HG02852 (cell line): ENCODE measurements at regions not wholly inside any gene's neighbourhood (a gene's known extent, or its start where the extent isn't known, plus 50 kb on each side); places are given as distances from the start of the nearest gene placed in this dataset.
"Not testable (repeated sequence)": the region's sequence is repeated elsewhere in the genome, so short reads cannot be mapped to it uniquely, and the experiment has no call there.

Source experiments
- ATAC-seq: cut with Tn5 transposase; IDR thresholded peaks from one replicate; pipeline ENCODE4 v1.9.1; 2021; ENCODE audit warnings: mild to moderate bottlenecking, moderate library complexity; ENCODE audit not compliant: unreplicated experiment

DNA sequence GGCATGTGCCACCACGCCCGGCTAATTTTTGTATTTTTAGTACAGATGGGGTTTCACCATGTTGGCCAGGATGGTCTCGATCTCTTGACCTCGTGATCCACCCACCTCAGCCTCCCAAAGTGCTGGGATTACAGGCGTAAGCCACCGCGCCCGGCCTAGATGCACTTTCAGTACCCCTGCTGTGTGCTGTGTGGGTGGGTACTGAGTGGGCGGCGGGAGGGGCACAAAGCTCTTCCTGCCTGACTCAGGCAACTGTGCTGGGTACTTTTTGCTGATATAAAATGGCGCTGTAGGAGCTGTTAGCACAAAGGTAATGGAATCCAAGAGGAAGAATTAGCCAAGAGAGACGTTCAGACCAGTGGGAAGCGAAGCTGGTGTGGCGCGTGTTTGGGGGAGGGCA is 79.6 kb upstream of the HES1 start:
- ATAC-seq: not testable (repeated sequence)

DNA sequence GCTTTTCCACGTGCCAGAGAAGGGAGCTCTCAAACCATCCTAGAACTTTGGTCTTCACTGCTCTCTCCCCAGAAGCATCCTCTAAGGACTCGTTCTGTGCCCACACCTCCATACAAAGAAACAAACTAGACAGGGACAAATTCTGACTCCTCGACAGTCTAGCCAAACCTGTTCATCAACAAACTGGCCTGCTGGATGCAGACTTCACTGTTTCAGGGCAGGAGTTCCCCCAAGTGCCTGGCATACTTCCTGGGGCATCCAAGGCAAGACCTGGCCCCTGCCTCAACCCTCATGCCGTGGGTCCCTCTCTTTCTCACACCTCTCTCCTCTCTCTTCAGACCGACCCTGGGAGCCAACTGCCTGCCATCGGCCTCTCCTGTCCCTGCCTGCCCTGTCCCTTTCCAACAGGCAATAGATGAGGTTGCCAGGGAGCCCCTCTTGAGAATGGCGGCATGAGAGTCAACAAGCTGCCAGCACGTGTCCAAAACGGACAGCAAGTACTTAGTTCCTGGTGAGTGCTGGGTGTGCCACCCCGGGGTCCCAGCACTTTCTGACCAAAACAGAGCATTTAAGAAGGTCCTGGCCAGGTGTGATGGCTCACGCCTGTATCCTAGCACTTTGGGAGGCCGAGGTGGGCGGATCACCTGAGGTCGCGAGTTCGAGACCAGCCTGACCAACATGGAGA is 79.1 kb upstream of the HES1 start:
- no peak for ATAC-seq

DNA sequence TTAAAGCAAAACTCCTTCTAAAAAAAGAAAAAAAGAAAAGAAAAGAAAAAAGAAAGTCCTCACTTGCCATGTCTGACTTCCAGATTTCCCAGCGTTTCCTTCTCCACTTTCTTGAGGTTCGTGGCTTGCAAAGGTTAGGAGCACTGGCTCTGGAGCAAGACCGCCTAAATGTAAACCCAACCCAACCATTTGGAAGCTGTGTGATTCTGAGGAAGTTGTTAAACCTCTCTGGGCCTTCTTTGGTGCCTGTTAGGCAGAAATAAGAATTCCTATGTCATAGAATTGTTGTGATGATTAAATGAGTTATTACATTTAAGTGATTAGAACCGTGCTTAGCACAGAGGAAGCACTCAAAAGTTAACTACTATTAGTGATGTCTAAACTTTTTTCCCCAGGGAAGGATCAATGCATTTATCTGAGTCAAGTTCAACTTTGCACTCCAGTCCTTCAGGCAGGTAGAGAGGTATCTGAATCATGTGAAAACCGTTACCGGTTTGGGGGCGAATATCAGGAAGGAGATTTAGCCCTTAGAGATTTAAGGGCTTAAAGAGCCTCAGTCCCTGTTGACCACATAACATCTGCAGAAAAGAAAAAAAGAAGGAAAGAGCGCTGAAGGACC is 78.3 kb upstream of the HES1 start:
- ATAC-seq: peak; percentile 16

DNA sequence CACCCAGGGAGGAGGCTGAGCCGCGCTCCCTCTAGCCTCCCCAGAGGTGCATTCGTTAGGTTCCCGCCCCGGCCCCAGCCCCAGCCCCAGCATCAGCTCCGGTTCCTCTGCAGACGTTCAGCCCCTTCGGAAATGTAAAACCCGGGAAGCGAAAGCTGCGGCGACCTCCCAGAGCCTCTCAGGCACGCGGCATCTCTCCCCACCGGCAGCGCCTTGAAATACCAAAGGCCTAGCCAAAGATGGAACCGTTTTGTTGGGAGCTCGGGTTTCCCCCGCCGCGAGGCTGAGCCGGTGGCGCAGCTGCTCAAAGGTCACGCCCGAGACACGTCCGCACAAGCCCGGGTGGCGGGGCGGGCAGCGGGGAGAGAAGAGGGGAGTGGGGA is 77.8 kb upstream of the HES1 start:
- peak; percentile 60 for ATAC-seq

DNA sequence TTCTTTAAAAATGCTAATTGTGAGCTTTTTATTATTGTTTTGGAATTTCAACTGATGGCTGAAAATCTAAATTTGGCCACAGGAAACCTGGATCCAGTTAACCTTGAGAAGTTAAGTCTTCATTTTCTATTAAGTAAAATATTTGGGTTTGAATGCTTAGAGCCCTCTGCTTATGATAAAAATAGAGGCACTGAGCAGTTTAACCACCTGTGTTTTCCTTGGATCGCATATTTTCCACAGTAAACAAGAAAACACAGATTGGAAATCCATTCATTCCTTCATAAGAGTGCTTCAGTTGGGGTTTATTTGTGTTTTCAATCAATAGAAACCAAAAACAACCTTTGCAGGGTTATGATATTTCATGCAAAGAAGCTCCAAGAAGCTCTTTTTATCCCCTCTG is 77.2 kb upstream of the HES1 start:
- ATAC-seq: no peak

DNA sequence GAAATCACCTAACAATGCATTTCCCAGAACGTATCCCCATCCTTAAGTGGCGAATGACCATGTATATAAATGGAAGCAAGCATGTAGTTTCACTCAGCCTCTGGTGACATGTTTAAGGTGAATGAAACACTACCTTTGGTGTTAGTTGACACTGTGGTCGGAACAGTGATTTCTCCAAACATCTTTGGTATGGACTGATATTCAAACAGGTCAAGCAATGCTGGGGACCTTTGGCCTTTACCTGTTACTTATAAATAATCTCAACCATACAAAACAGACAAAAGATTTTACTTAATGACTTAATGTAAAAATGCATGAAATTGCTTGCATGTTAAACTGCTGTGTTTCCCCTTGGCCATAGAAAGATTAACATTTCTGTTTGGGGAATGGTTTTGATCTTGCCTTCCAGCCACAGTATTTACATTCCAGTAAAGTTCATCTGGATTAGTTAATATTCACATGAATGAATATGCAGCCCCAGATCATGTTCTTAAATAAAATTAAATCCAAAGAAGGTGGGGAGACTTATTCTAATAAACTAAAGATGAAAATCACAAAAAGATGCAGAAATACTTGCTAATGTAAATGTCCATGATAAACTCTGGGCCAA is 74.4 kb upstream of the HES1 start:
- no peak for ATAC-seq

DNA sequence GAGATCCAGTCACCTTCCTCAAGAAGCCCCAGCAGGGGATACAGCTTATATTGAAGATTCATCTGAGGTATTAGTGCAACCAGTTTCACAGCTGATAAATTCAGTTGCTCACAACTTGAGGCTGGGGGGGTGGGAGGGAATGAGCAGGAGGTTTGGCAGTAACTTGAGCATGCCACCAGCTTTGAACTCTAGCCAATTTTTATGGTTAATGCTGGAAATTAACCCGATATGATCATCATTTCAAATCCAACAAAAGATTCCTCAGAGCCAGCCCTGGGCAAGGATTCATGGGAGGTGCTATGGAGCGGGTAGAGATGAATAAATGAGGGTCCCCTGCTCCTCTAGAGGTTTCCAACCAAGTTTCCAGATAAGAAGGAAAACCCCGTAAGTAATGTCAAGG is 73.1 kb upstream of the HES1 start:
- no peak for ATAC-seq

DNA sequence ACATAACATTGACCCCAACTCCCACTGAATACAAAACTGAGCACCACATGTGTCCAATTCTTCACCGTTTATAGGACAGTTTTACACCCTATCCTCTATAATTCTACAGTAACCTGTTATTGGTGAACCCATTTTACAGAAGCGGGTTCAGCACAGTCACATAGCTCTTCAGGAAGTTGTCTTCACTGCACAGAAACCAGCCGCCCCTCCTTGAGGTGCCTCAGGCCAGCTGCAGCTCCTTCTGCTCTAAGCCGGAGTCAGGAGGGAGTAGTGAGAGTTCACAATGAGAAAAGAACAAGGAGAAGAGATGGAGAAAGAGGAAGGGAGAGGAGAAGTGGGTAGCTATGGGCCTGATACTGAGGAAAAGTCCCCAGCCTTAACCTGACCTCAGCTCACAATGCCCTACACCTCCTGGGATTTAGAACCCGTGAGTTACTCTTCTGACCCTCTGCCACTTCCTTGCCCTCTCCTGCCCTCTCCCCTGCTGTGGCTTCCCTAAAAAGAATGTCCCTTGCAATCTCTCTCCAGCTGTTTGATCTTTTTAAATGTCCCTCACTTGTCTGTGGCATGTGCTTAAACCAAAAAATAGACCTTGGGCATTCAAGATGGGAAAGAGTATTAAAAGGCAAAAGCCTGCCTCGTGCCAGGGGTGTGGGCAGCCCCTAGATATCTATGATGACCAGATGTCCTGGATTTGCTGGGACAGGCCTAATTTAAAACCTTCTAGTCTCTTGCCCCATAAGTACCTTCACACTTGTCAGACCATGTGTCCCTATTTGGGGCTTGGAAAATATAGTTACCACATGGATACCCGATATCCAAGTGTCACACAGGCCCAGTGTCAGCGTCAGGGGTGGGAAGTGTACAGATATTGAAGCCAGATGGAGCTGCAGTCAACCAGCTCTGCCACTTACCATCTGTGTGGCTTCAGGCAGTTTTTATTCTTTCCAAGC is 71.3 kb upstream of the HES1 start:
- ATAC-seq: no peak

DNA sequence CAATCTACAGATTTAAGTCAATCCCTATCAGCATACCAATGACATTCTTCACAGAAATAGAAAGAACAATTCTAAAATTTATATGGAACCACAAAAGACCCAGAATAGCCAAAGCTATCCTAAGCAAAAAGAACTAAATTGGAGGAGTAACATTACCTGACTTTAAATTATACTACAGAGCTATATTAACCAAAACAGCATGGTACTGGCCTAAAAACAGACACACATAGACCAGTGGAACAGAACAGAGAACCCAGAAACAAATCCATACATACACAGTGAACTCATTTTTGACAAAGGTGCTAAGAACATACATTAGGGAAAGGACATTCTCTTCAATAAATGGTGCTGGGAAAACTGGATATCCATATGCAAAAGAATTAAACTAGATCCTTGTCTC is 68.6 kb upstream of the HES1 start:
- ATAC-seq: not testable (repeated sequence)

DNA sequence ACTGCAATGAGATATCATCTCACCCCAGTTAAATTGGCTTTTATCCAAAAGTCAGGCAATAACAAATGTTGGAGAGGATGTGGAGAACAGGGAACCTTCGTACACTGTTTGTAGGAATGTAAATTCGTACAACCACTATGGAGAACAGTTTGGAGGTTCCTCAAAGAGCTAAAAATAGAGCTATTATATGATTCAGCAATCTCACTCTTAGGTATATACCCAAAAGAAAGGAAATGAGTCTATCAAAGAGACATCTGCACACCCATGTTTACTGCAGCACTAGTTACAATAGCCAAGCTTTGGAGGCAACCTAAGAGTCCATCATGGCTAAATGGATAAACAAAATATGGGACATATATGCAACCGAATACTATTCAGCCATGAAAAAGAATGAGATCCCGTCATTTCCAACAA is 68.0 kb upstream of the HES1 start:
- ATAC-seq: no peak

DNA sequence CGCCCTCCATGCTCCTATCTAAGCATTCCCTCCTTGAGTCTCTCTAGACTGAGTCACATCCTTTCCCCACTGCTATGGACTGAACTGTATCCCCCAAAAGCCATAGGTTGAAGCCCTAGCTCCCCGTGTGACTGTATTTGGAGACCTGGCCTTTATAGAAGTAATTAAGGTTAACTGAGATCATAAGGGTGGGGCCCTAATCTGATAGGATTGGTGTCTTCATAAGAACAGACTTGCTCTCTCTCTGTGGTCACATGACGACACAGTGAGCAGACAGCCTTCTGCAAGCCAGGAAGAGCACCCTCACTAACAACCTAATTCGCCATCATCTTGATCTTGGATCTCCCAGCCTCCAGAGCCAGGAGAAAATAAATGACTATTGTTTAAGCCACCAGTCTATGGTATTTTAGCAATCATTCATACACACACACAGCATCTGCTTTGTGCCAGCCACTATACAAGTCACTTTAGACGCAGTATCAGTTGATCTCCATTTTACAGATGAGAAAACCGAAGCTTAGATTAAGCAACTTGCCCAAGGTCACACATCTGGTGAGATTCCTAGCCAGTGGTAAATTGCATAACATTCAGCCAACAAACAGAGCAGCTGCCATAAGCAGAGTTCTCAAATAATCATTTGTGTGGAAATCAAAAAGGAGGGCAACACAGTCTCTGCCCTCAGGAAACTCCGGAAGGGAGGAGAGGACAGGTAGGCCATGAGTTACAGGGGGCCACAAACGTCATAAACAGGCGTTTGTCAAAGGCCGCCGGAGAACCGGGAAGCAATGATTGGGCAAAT is 66.3 kb upstream of the HES1 start:
- ATAC-seq: no peak

DNA sequence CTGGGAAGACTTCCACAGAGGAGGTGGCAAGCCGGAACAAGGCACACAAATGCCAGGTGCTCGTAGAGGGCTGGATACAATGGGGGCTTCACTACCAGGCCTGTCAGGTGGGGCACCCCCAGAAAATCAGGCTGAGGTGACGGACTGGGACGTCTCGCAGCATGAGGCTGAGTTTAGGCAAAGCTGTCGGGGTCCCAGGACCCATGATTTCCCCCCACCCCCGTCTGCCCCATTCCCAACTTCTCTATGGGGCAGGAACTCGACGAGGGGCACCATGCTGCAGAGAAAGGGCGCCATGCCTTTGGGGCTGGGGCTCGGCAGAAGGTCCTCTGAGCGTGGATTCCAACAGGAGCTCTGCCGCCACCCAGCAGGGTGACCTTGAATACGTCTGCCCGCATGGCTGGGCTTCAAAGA is 65.7 kb upstream of the HES1 start:
- no peak for ATAC-seq

DNA sequence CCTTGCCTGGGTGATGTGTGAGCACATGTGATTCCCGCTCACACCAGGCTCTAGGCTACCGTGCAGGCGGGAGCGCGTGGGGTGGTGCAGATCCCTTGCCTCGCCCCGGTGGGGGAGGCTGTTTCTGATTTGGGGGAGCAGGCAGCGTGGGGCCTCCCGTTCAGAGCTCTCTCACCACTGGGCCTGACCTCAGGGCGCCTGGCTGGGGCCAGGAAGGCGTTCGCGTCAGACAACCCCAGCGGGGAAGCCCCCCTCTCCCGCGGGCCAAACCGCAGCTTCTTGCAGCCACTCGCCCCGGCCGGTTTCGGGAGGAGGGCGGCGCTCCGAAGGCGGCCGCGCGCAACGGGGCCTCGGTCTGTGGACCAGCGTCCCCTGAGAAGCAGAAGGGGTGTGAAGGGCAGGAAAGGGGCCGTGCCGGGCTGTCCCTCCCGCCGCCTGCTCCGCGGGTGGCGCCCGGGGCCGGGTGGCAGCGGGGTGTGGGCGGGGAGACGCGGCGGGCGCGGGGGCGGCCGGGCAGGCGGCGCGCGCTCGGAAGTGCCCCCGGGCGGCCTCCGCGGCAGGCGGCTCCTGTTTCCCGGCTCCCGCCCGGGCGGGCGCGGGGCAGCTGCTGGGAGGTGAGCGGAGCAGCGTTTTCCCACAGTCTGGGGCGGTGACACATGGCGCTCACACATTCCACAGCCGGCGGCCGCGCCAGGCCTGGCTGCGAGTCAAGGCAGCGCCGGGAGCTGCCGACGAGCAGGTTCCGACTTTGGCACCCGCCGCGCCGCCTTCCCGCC is 65.1 kb upstream of the HES1 start:
- ATAC-seq: peak; percentile 95

DNA sequence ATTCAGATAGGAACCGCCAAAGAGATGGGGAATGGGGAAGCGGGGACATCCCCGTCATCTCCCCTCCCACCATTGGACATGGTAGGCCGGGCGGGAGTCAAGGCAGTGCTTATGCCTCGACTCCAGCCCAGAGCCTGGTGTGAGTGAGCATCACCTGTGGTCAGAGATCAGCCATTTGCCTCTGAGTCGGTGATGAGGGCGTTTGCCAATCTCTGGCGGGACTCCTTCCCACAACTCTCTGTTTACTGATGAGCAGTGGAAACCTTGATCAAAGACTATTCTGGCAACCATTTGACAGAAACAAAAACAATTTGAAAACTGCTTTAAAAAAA is 63.9 kb upstream of the HES1 start:
- ATAC-seq: no peak

DNA sequence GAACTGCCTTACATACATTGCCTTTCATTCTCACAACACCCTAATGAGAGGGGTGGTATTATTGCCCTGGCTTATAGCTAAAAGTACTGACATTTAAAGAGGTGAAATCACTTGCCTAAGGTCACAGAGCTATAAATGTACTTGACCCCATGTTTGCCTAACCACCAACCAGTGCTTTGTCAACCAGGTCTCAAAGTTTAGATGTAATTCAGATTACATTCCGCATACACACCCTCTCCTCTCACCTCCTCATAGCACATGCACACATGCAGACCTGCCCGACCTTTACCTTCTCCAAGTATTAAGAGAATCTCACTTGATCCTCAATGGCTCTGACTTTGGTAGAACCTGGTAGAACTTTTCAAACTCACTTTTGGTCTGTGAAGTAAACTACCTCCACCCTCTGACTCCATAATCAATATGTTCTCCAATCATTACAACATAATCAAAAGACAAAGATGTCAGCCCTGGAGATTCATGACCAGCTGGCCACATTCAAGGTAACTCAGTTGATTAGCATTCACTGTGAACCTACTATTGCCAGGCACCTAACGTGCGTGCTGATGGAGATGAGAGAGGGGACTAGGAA is 63.2 kb upstream of the HES1 start:
- no peak for ATAC-seq

DNA sequence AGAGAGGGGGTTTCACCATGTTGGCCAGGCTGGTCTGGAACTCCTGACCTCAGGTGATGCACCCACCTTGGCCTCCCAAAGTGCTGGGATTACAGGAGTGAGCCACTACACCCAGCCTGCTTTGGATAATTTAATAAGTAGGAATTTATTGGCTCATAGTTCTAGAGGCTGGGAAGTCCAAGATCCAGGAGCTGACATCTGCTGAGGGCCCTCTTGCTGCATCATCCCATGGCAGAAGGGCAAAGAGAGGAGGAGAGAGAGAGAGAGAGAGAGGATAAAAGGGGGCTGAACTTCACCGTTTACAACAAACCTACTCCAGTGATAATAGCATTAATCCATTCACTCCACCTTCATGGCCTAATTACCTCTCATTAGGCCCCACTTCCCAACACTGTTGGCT is 62.0 kb upstream of the HES1 start:
- ATAC-seq: no peak

DNA sequence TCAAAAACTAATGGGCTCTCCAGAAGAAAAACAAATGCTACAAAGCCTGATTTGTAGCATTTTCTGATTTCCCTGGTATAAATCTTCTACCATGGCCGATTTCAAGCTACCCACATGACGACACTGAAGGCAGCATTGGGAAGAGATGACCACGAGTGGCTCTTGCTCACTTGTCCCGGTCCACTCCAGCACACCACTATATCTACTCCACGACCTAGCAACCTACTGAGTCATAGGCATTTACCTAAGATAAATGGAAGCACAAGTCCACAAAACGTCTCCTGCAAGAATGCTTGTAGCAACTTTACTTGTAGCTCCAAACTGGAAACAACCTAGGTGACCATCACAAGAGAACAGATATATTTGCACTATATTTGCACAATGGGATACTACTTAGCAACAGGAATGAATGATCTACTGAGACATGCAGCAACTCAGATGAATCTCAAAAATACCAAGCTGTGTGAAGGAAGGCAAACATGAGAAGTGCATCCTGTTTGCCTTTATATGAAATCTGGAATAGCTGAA is 60.8 kb upstream of the HES1 start:
- no peak for ATAC-seq

DNA sequence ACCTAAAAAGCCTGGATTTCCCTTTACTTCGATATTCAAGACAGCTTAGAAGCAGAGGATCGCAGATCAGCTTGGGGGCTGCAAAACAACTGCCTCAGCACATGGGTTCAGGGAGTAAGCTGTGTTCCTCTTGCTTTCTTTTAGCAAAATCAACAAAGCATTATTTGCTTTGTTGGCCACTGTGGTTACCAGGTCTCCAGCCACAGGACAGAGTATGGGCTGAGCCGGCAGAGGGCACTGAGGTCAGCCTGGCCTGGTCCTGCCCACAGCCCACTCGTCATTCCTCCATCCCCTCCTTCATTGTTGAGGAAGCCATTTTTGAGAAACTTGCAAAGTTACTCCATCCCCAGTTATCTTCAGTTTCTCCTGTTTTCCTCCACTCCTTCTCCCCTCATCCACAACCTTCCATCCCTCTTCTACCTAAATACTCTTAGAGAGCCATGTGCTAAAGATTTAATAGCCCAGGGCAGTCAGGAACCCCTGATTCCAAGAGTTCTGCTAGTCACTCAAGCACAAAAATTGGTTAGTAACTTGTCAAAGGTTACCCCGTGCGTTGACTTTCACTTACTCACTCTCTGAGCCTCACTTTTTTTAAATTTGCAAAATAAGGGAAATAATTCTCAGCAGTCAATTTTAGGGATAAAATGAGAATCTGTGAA is 60.0 kb upstream of the HES1 start:
- no peak for ATAC-seq

DNA sequence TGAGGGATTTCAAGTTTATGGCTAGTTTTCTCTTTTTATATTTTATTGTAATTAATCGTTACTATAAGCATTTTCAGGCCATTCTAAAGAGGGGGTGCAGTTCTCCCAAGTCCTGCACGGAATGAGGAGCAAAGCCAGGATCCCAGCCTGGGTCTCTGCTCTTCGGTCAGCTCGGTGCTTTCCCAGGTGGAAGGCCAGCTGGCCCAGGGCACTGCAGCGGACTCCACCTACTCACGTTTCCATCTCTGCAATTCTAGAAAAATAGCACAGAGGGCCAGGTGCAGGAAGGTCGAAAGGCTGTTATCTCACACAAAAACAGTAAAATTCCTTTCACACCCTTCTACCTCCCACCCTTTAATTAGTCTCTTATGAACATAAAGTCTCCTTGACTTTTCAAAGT is 59.5 kb upstream of the HES1 start:
- no peak for ATAC-seq
